ENCODE measurements at regions not wholly inside any gene's neighbourhood (a gene's known extent, or its start where the extent isn't known, plus 50 kb on each side); places are given as distances from the start of the nearest gene placed in this dataset.
"Not testable (repeated sequence)": the region's sequence is repeated elsewhere in the genome, so short reads cannot be mapped to it uniquely, and the experiment has no call there.

- Histone ChIP-seq H3K9me3 (replicated peaks) (no peaks in the 10 kb centered on the region), H3K27ac (replicated peaks) (no peak overlapping the region), H3K4me1 (no peaks in the 10 kb centered on the region), H3K27me3 (ENCODE audit: low read depth) (no peaks in the 10 kb centered on the region), H3K36me3 (no peaks in the 10 kb centered on the region), H3K4me3 (no peak overlapping the region)
- DNase-seq = no peak
- TF ChIP-seq CTCF (IDR thresholded peaks at IDR 0.05; ENCODE audit: borderline replicate concordance) = no peak
- intact Hi-C loops (cut with micrococcal nuclease) = no loop called here
These were observed 1095.8 kb downstream of the UQCRFS1 start for GRCh38 chr19:28117143-28117542.

GRCh38 chr19:28116379-28116778 lies 1096.6 kb downstream of the UQCRFS1 start:
- H3K4me3 ChIP-seq; intact Hi-C loops (cut with micrococcal nuclease); H3K4me1 ChIP-seq; H3K36me3 ChIP-seq; DNase-seq; H3K27me3 ChIP-seq (ENCODE audit: low read depth); H3K9me3 ChIP-seq (replicated peaks); H3K27ac ChIP-seq (replicated peaks): not testable (repeated sequence)

- no peak overlapping the region for H3K27ac ChIP-seq (replicated peaks)
- DNase-seq = no peak
- no peaks in the 10 kb centered on the region for H3K36me3 ChIP-seq
- H3K4me3 ChIP-seq = no peak overlapping the region
- intact Hi-C loops (cut with micrococcal nuclease) = no loop called here
- H3K27me3 ChIP-seq (ENCODE audit: low read depth) = peaks cover 9% of the 10 kb centered on the region
- H3K4me1 ChIP-seq = no peaks in the 10 kb centered on the region
- TF ChIP-seq CTCF (IDR thresholded peaks at IDR 0.05; ENCODE audit: borderline replicate concordance) = no peak
- no peaks in the 10 kb centered on the region for H3K9me3 ChIP-seq (replicated peaks)
These were observed 1109.0 kb downstream of the UQCRFS1 start for GRCh38 chr19:28103921-28104320.

- H3K4me1 ChIP-seq; H3K27me3 ChIP-seq (ENCODE audit: low read depth); H3K36me3 ChIP-seq; H3K27ac ChIP-seq (replicated peaks); intact Hi-C loops (cut with micrococcal nuclease); H3K4me3 ChIP-seq; DNase-seq: not testable (repeated sequence)
- H3K9me3 ChIP-seq (replicated peaks) = peaks cover 30% of the 10 kb centered on the region
These were observed 1128.2 kb downstream of the UQCRFS1 start for GRCh38 chr19:28084659-28085157.

GRCh38 chr19:28076628-28077027 lies 1136.3 kb downstream of the UQCRFS1 start:
- no peaks in the 10 kb centered on the region for H3K4me1 ChIP-seq
- H3K9me3 ChIP-seq (replicated peaks) = peaks cover 14% of the 10 kb centered on the region
- no peak for DNase-seq
- H3K27ac ChIP-seq (replicated peaks) = no peak overlapping the region
- TF ChIP-seq CTCF (IDR thresholded peaks at IDR 0.05; ENCODE audit: borderline replicate concordance) = no peak
- intact Hi-C loops (cut with micrococcal nuclease) = no loop called here
- no peaks in the 10 kb centered on the region for H3K36me3 ChIP-seq
- H3K27me3 ChIP-seq (ENCODE audit: low read depth) = no peaks in the 10 kb centered on the region
- no peak overlapping the region for H3K4me3 ChIP-seq

- peaks cover 9% of the 10 kb centered on the region for H3K9me3 ChIP-seq (replicated peaks)
- no peak for TF ChIP-seq CTCF (IDR thresholded peaks at IDR 0.05; ENCODE audit: borderline replicate concordance)
- no peaks in the 10 kb centered on the region for H3K27me3 ChIP-seq (ENCODE audit: low read depth)
- H3K36me3 ChIP-seq = no peaks in the 10 kb centered on the region
- no peaks in the 10 kb centered on the region for H3K4me1 ChIP-seq
- DNase-seq = no peak
- no peak overlapping the region for H3K27ac ChIP-seq (replicated peaks)
- no peak overlapping the region for H3K4me3 ChIP-seq
- intact Hi-C loops (cut with micrococcal nuclease) = no loop called here
These were observed 1137.7 kb downstream of the UQCRFS1 start for GRCh38 chr19:28075229-28075628.

- Histone ChIP-seq H3K27me3 (ENCODE audit: low read depth) (no peaks in the 10 kb centered on the region), H3K9me3 (replicated peaks) (peaks cover 9% of the 10 kb centered on the region), H3K36me3 (no peaks in the 10 kb centered on the region), H3K27ac (replicated peaks) (no peak overlapping the region), H3K4me3 (no peak overlapping the region), H3K4me1 (no peaks in the 10 kb centered on the region)
- no peak for DNase-seq
- TF ChIP-seq CTCF (IDR thresholded peaks at IDR 0.05; ENCODE audit: borderline replicate concordance) = no peak
- intact Hi-C loops (cut with micrococcal nuclease) = no loop called here
These were observed 1138.2 kb downstream of the UQCRFS1 start for GRCh38 chr19:28074773-28075172.

Data from left ventricle myocardium inferior (tissue), 1 donor.